Activated naive CD8-positive, alpha-beta T cell treated with anti-CD3 and anti-CD28 coated beads, Interleukin-2, amount 10 ng/mL, durations not matched to agents 7 days and 5 days (primary cell): ENCODE measurements at regions not wholly inside any gene's neighbourhood (a gene's known extent, or its start where the extent isn't known, plus 50 kb on each side); places are given as distances from the start of the nearest gene placed in this dataset.

Source experiments
- ATAC-seq: fragments of 150-1000 bp; cut with Tn5 transposase; one replicate; pipeline ENCODE4 v1.10.0; 2021; ENCODE audit warnings: low read depth, moderate library complexity
- POLR2A ChIA-PET: fragments of 350-600 bp; sonication (Branson Sonifier 250); formaldehyde crosslinking; loops from one replicate; lab custom pipeline; 2021; ENCODE audit warnings: antibody characterized with exemption; lab: Charles Lee
- DNase-seq: peaks from one replicate; pipeline ENCODE4 v3.0.0; 2021
- H3K27ac Mint-ChIP-seq: one replicate; pipeline ENCODE4 v1.8.0; 2022; ENCODE audit warnings: mild to moderate bottlenecking, mixed read lengths
- H3K27me3 Mint-ChIP-seq: one replicate; pipeline ENCODE4 v1.8.0; 2022; ENCODE audit warnings: mild to moderate bottlenecking, moderate library complexity, mixed read lengths
- H3K36me3 Mint-ChIP-seq: one replicate; pipeline ENCODE4 v1.8.0; 2021; ENCODE audit warnings: mild to moderate bottlenecking, mixed read lengths
- H3K4me1 Mint-ChIP-seq: one replicate; pipeline ENCODE4 v1.8.0; 2021; ENCODE audit warnings: mixed read lengths
- H3K4me3 Mint-ChIP-seq: one replicate; pipeline ENCODE4 v1.8.0; 2022; ENCODE audit warnings: mild to moderate bottlenecking, moderate library complexity, mixed read lengths
- H3K9me3 Mint-ChIP-seq: one replicate; pipeline ENCODE4 v1.8.0; 2021; ENCODE audit warnings: mixed read lengths

DNA sequence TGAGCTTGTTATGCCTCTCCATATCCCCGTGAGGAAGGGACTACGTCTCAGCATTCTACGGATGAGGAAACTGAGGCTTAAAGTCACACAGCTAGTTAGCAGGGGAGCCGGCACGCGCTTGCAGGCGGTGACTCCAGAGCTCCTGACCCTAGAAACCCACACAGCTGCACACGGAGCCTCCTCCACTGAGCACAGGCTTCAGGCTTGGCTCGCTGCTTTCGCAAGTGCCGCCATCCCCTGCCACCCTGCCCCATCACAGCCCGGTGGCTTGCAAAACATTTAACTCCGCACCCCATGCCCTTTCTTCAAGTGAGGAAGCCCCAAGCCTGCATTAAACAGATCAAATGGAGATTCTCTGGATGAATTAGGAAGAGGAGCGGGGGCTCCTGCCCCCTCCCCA, 138.3 kb downstream of the HSD17B3 start:
- peaks cover 5% of the 10 kb centered on the region for H3K4me1 Mint-ChIP-seq
- DNase-seq (no peak), ATAC-seq (no peak)
- H3K4me3 Mint-ChIP-seq, result no peak overlapping the region
- POLR2A ChIA-PET, result no interaction called here
- H3K9me3 Mint-ChIP-seq, result no peaks in the 10 kb centered on the region
- H3K27me3 Mint-ChIP-seq, result peaks cover 24% of the 10 kb centered on the region
- H3K36me3 Mint-ChIP-seq, result no peaks in the 10 kb centered on the region
- H3K27ac Mint-ChIP-seq, result no peak overlapping the region

DNA sequence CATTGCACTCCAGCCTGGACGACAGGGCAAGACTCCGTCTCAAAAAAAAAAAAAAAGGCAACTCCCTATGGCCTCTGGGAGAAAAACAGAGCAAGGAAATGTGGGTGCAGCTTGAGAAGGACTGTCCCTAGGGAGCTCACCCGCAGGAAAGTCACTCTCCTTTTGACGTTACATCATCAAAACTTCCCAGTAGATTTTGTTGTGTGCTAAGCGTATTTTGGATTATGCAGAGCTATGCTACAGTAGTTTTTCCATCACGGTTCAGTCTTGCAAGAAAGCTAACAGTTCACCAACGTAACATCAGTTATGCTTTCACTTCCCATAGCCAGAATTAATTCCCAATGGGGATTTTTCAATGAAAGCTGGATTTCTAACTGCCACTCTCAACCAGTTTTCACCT, 138.8 kb downstream of the HSD17B3 start:
- Mint-ChIP-seq H3K36me3 (no peaks in the 10 kb centered on the region), H3K9me3 (no peaks in the 10 kb centered on the region), H3K4me3 (no peak overlapping the region), H3K27ac (no peak overlapping the region), H3K27me3 (peaks cover 25% of the 10 kb centered on the region), H3K4me1 (peaks cover 8% of the 10 kb centered on the region)
- ATAC-seq, result no peak
- POLR2A ChIA-PET, result no interaction called here
- DNase-seq, result no peak

GRCh38 chr9:96161819-96162218, 140.2 kb downstream of the HSD17B3 start:
- DNase-seq (no peak), ATAC-seq (no peak)
- H3K4me1 Mint-ChIP-seq, result peaks cover 13% of the 10 kb centered on the region
- POLR2A ChIA-PET, result no interaction called here
- H3K27me3 Mint-ChIP-seq, result peaks cover 30% of the 10 kb centered on the region
- peaks cover 2% of the 10 kb centered on the region for H3K9me3 Mint-ChIP-seq
- no peak overlapping the region for H3K27ac Mint-ChIP-seq
- no peak overlapping the region for H3K4me3 Mint-ChIP-seq
- H3K36me3 Mint-ChIP-seq, result no peaks in the 10 kb centered on the region

DNA sequence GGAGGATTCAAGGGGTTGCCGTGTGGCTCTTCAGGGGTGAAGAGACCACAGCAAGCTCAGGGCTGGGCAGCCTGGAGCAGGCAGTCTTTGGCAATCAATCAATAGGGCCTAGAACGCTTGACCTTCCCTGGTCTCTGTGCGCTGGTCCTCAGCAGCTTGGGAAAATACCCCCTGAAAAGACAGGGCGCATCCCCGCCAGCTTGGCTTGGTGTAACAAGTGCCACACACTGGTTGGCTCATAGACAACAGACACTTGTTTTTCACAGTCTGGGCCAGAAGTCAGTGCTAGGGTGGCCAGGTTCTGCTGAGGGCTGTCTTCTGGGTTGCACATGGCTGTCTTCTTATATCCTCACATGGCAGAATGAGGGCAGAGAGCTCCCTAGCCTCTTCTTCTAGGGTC, 141.1 kb downstream of the HSD17B3 start:
- Mint-ChIP-seq H3K9me3 (peaks cover 2% of the 10 kb centered on the region), H3K36me3 (no peaks in the 10 kb centered on the region), H3K27me3 (peaks cover 33% of the 10 kb centered on the region), H3K4me1 (peaks cover 16% of the 10 kb centered on the region), H3K27ac (no peak overlapping the region), H3K4me3 (no peak overlapping the region)
- ATAC-seq (no peak), DNase-seq (no peak)
- POLR2A ChIA-PET, result no interaction called here

- no peak for ATAC-seq
- Mint-ChIP-seq H3K4me3 (no peak overlapping the region), H3K27ac (no peak overlapping the region), H3K4me1 (peaks cover 16% of the 10 kb centered on the region), H3K36me3 (no peaks in the 10 kb centered on the region), H3K27me3 (peaks cover 38% of the 10 kb centered on the region), H3K9me3 (peaks cover 2% of the 10 kb centered on the region)
- no peak for DNase-seq
- POLR2A ChIA-PET, result no interaction called here
Observed at GRCh38 chr9:96160168-96160567, 141.8 kb downstream of the HSD17B3 start.

DNA sequence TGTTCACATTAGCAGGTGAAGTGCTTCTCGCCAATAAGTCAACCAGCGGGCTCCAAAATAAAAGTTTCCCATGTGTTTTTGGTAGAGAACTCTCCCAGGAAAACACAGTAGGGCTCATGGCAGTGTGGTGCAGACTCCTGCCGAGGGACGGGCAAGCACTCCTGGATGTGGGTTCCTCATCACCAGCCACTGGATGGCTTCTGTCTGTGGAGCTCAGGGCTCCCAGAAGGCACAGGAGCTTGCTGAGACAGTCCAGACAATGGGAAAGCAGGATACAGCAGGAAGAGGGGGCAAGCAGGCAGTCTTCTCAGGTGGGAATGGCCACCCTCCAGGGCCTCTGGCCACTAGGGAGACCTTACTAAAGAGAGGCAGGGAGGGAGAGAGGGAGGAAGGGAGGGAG, 142.4 kb downstream of the HSD17B3 start:
- Mint-ChIP-seq H3K4me1 (peaks cover 16% of the 10 kb centered on the region), H3K27ac (no peak overlapping the region), H3K36me3 (no peaks in the 10 kb centered on the region), H3K9me3 (peaks cover 2% of the 10 kb centered on the region), H3K4me3 (no peak overlapping the region), H3K27me3 (peaks cover 38% of the 10 kb centered on the region)
- ATAC-seq (no peak), DNase-seq (no peak)
- POLR2A ChIA-PET, result interaction anchor here (0.6 to 1.1 kb wide), 2 partner anchors 10 to 1051 kb away, joined by 3 read pairs; no protein-coding TSS in a partner anchor

DNA sequence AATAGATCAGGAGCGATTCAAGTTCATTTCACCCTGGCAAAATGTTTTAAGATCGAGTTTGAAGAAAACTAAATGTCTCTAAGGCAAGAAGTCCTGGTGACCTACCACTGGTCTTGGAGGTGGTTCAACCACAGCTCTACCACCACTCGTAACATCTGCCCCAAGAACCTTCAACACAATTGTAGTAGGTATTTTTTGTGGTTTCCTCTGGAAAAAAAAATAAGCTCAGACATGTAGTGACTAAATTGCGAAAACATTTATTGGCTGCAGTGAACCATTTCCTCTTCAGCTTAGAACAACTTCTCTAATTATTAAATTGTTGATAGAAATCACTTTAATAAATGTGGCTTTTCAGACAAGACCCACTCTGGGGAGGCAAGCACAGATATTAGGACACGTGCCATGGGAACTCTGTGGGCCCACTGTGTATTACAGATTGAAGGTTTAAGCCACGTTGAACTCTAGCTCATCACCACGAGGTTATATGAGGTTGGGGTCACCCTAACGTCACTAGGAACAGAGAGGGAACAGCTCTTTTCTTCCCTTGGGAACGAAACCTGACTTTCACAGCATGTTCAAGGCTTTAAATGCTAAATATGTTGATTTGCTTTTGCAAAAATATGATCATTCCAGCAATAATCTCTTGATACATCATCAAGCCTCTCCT, 142.9 kb downstream of the HSD17B3 start:
- Mint-ChIP-seq H3K36me3 (no peaks in the 10 kb centered on the region), H3K4me1 (peaks cover 16% of the 10 kb centered on the region), H3K27ac (no peak overlapping the region), H3K9me3 (peaks cover 2% of the 10 kb centered on the region), H3K27me3 (peaks cover 38% of the 10 kb centered on the region), H3K4me3 (no peak overlapping the region)
- POLR2A ChIA-PET, result interaction anchor here (0.6 to 1.1 kb wide), 2 partner anchors 10 to 1050 kb away, joined by 3 read pairs; no protein-coding TSS in a partner anchor
- DNase-seq (no peak), ATAC-seq (no peak)

DNA sequence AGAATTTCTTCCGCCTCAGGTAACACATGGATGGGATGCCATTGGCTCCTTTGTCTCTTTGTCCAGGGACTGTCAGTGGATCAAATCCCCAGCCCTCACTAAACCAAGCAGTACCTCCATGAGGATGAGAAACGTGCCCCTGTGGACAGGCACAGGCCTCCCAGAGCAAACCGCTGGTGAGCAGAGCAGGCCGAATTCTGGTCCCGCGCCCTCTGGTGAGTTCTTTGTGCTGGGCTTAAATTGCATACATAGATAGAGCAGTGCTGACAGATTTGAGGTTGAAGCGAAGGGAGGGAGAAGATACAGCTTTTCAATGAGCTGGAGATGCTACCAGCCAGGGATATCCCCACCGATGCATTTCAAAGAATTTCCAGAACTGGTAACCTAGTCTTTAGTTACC, 143.8 kb downstream of the HSD17B3 start:
- H3K27ac Mint-ChIP-seq, result no peak overlapping the region
- peaks cover 16% of the 10 kb centered on the region for H3K4me1 Mint-ChIP-seq
- DNase-seq (no peak), ATAC-seq (no peak)
- POLR2A ChIA-PET, result interaction anchor here (1.1 kb wide), 1 partner anchor 9 kb away, joined by 3 read pairs; no protein-coding TSS in a partner anchor
- no peak overlapping the region for H3K4me3 Mint-ChIP-seq
- peaks cover 2% of the 10 kb centered on the region for H3K9me3 Mint-ChIP-seq
- H3K27me3 Mint-ChIP-seq, result peaks cover 38% of the 10 kb centered on the region
- no peaks in the 10 kb centered on the region for H3K36me3 Mint-ChIP-seq

DNA sequence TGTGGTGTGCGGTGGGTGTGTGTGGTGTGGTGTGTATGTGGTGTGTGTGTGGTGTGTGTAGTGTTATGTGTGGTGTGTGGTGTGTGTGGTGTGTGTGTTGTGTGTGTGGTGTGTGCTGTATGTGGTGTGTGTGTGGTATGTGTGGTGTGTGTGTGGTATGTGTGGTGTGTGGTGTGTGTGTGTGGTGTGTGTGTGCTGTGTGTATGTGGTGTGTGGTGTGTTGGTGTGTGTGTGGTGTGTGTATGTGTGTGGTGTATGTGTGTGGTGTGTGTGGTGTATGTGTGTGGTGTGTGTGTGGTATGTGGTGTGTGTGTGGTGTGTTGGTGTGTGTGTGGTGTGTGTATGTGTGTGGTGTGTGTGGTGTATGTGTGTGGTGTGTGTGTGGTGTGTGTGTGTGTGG, 144.3 kb downstream of the HSD17B3 start:
- H3K27me3 Mint-ChIP-seq, result peaks cover 35% of the 10 kb centered on the region
- POLR2A ChIA-PET, result no interaction called here
- peak overlapping the region; percentile 47 for H3K27ac Mint-ChIP-seq
- ATAC-seq, result no peak
- peaks cover 2% of the 10 kb centered on the region for H3K9me3 Mint-ChIP-seq
- no peak for DNase-seq
- no peak overlapping the region for H3K4me3 Mint-ChIP-seq
- peaks cover 16% of the 10 kb centered on the region for H3K4me1 Mint-ChIP-seq
- H3K36me3 Mint-ChIP-seq, result no peaks in the 10 kb centered on the region

DNA sequence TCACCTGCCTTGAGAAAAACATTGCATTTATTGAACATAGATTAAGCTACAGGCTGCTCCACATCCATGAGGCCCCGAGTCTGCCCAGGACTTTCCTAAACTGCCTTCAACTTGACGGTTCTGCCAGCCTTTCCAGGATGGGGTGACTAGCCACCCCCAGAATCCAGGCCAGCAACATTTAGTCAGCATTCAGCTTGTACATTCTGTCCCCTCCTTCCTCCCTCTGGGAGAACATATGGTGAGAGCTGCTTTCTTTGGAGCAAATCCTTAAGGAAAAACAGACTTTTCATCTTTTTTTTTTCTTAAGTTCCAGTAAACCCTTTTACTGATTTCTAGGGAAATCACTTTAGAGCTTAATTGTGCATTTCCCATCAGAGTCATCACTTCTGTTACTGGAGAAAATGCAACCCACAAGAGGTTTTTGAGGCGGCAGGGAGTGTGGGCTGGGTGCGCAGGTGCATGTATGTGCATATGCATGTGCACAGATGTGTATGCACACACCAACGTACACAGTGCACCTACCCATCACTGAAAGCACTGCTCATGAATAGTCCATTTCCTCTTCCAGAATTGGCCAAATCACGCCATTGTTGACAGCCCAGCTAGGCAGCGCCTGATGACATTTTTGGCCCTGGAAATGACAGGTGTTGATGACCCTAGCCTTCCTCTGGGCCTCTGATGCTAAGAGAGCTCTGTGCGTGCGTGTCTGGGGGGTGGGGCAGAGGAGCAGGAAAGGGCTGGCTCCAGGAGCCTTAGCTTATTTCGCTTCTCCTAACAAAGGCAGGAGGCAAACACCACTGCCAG, 145.6 kb downstream of the HSD17B3 start:
- peaks cover 16% of the 10 kb centered on the region for H3K4me1 Mint-ChIP-seq
- no peak overlapping the region for H3K4me3 Mint-ChIP-seq
- POLR2A ChIA-PET, result no interaction called here
- no peaks in the 10 kb centered on the region for H3K36me3 Mint-ChIP-seq
- ATAC-seq (no peak), DNase-seq (no peak)
- peaks cover 28% of the 10 kb centered on the region for H3K27me3 Mint-ChIP-seq
- no peak overlapping the region for H3K27ac Mint-ChIP-seq
- peaks cover 2% of the 10 kb centered on the region for H3K9me3 Mint-ChIP-seq

DNA sequence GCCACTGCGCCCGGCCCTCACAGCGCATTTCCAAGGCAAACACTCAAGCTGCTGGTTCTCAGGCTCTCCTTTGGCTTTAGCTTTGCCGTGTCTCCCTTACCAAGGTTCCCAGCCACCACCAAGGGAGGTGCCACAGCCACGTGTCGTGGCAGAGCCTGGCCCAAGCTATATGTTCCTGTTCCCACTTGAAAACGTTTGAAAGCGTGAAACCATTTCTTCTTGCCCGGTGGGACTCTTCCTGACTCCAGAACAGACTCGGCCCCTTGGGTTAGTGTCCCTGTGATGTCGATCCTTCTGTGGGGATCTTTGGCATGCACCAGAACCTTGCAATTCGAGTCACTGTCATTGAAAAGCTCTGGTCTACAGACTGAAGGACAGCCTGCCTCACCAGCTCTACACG, 147.9 kb downstream of the HSD17B3 start:
- no peak for DNase-seq
- H3K4me1 Mint-ChIP-seq, result peaks cover 30% of the 10 kb centered on the region
- no peak overlapping the region for H3K27ac Mint-ChIP-seq
- H3K9me3 Mint-ChIP-seq, result peaks cover 2% of the 10 kb centered on the region
- POLR2A ChIA-PET, result interaction anchor here (0.6 kb wide), 1 partner anchor 54 kb away, joined by 3 read pairs; no protein-coding TSS in a partner anchor
- no peak for ATAC-seq
- no peak overlapping the region for H3K4me3 Mint-ChIP-seq
- H3K27me3 Mint-ChIP-seq, result peaks cover 23% of the 10 kb centered on the region
- H3K36me3 Mint-ChIP-seq, result no peaks in the 10 kb centered on the region

- POLR2A ChIA-PET, result no interaction called here
- Mint-ChIP-seq H3K27me3 (peaks cover 30% of the 10 kb centered on the region), H3K27ac (no peak overlapping the region), H3K36me3 (no peaks in the 10 kb centered on the region), H3K4me3 (no peak overlapping the region), H3K9me3 (no peaks in the 10 kb centered on the region), H3K4me1 (peaks cover 22% of the 10 kb centered on the region)
- ATAC-seq (no peak), DNase-seq (no peak)
Observed at GRCh38 chr9:96152550-96152949, 149.4 kb downstream of the HSD17B3 start.

GRCh38 chr9:96150324-96151227, 151.4 kb downstream of the HSD17B3 start:
- POLR2A ChIA-PET, result interaction anchor here (1.4 kb wide), 1 partner anchor 275 kb away, joined by 6 read pairs; the partner anchor contains the start of gene ERCC6L2
- DNase-seq, result peak; percentile 45
- Mint-ChIP-seq H3K36me3 (no peaks in the 10 kb centered on the region), H3K4me1 (peaks cover 23% of the 10 kb centered on the region), H3K4me3 (peak overlapping the region; percentile 54), H3K27me3 (peaks cover 36% of the 10 kb centered on the region), H3K27ac (peak overlapping the region; percentile 40), H3K9me3 (no peaks in the 10 kb centered on the region)
- peak; percentile 79 for ATAC-seq
